ENCODE measurements at regions not wholly inside any gene's neighbourhood (a gene's known extent, or its start where the extent isn't known, plus 50 kb on each side); places are given as distances from the start of the nearest gene placed in this dataset.
"Not testable (repeated sequence)": the region's sequence is repeated elsewhere in the genome, so short reads cannot be mapped to it uniquely, and the experiment has no call there.

GRCh38 chr22:19603346-19603745 lies 79.1 kb upstream of the CLDN5 start:
- not testable (repeated sequence) for DNase-seq

DNA sequence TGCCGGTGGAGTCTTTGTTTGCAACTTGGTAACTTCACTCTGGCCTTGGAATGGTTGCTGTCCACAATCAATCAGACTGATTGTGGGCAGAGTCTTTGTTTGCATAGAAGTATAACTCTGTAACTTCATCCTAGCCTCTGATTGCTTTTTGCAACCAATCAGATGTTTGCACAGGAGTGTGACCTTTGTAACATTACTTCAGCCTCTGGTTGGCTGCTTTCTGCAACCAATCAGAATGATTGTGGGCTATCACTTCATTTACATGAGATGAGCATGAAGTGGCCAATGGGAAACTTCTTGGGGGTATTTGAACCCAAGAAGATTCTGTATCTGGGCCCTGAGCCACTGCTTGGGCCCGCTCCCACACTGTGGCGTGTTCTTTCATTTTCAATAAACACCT lies 79.6 kb upstream of the CLDN5 start:
- no peak for DNase-seq

DNA sequence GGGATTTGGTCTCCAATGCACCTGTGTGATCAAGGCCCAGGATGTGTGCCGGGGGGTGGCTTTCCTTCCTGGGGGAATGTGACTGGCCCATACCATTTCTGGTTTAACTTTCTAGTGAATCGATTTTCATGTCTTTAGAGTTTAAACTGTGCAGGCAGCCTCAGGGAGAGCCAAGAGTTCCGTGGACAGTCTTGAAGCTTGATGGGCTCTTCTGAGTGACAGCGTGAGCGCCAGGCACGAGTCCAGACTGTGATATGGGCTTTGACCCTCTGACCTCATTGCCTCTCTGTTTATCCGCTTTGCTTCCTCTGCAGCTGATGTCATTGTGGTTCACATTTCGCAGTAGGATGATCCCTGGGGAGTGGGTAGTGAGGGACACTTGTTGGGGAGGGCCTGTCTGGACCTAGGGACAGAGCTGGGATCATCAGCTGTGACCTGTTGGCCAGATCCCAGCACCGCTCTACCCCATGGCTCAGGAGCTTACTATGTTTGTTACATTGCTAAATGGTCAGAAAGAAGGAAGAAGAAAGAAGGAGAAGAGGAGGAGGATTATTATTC lies 80.6 kb upstream of the CLDN5 start:
- no peak for DNase-seq

DNA sequence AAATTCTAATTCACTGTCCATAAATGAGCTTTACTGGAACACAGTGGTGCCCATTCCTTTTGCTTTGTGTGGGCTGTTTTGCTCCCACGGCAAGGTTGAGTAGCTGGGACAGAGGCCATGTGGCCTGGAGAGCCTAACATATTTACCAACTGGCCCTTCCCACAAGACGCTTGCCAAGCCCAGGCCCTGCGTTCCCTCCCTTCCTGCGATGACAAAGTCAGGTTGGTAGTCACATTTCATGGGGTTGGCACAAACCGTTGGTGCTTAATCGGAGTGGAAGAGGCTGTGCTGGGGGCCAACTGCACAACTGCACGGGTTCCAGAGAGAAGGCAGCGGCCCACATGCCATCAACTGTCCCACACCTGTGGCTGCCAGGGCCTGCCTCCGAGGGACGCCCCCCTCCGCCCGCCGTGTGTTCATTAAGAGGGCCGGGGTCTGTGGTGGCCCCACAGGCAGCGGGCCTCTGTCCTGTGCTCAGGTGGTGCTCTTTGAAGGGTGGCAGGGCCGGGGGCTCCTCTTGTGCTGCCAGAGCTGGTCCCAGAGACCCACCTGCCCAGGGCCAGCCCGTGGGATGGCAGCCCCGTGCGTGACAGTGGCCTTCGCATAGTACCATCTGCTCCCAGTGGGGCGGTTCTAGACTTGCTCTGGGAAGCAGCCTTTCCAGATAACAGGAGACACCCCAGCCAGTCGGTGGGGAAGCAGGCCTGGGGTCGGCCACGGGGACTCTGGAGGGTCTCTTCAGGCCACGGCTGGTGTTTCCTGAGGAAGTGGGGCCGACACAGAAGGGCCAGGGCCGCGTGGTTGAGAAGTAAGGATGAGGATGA lies 81.5 kb upstream of the CLDN5 start:
- DNase-seq = no peak

- no peak for DNase-seq
These were observed 82.4 kb upstream of the CLDN5 start for GRCh38 chr22:19606332-19607191.

DNA sequence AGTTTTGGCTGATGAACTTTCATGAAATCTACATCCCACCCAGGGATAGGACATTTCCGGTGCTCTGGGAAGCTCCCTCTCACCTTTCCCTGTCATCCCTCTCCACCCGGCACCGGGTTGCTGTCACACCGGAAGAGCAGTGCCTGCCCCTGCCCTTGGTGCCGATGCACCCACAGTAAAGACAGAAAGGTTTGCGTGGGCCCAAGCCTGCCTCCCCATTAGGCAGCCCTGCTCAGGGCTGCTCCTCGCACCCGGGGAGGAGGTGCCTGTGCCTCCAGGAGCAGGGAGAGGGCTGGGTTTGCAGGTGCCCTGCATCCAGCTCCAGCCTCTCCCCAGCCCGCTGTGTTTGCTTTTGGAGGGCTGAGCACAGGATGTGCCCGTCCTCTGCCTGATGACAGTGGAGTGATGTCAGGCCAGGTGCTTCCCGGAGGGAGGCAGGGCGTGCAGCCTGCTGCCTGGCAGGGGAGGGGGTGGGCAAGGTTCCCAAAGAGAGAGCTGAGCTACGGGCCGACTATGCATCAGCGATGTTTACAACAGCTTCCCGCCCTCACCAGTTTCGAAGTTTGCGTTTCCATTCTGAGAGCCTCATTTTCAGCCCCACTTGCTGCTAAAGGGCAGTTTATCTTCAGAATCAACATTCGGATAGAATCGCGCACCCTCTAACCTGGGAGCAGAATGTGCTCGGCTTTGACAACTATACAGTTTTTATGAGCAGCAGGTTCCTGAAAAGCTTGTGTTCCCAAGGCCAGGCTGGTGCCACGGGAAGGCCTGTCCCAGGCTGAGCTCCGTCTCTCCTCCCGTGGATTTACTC lies 83.2 kb upstream of the CLDN5 start:
- peak; percentile 37 to 56 for DNase-seq

GRCh38 chr22:19608003-19608690 lies 83.9 kb upstream of the CLDN5 start:
- no peak for DNase-seq

- DNase-seq = not testable (repeated sequence)
These were observed 85.5 kb upstream of the CLDN5 start for GRCh38 chr22:19609753-19610152.

GRCh38 chr22:19610518-19611253 lies 86.5 kb upstream of the CLDN5 start:
- DNase-seq = peak in 1 of 2 donors; percentile 62

DNA sequence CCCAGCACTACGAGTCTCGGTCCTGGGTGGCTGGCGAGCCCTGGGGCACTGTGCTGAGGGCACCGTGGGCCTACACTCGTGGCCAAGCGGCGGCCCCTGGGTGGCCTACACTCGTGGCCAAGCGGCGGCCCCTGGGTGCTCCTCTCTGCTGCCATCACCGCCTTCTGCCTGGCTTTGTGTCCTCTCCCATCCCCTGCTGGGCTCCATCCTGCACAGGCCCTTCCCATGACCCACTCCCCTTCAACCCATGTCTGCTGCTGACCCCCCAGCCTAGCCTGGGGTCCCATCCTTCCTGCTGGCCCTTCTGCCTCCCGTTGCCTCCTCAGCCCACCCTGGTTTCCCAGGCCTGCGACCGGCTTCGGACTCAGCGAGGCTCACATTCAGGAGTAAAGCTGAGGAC lies 87.4 kb upstream of the CLDN5 start:
- DNase-seq = no peak

GRCh38 chr22:19612866-19613572 lies 88.8 kb upstream of the CLDN5 start:
- no peak for DNase-seq

GRCh38 chr22:19614536-19614863 lies 90.3 kb upstream of the CLDN5 start:
- no peak for DNase-seq

DNA sequence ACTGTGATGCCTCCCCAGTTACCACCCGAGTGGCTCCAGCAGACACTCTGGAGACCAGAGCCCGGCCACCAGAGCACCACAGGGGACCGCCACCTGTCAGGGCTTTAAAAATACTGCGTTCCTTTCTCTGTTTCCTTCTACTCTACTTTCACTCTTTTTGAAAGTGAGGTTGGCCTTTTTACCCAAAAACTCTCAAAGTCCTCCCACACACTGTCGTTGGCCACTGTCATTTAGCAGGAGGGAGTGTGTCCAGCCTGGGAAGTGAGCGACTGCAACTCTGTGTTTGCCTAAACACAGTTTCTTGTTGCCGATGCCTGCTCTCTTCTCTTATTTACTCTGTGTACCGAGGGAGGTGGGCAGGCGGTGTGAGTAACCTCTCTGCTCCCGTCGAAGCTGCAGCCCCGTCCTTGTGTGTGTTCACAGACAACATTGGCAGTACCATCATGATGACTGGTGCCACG lies 90.8 kb upstream of the CLDN5 start:
- no peak for DNase-seq

DNA sequence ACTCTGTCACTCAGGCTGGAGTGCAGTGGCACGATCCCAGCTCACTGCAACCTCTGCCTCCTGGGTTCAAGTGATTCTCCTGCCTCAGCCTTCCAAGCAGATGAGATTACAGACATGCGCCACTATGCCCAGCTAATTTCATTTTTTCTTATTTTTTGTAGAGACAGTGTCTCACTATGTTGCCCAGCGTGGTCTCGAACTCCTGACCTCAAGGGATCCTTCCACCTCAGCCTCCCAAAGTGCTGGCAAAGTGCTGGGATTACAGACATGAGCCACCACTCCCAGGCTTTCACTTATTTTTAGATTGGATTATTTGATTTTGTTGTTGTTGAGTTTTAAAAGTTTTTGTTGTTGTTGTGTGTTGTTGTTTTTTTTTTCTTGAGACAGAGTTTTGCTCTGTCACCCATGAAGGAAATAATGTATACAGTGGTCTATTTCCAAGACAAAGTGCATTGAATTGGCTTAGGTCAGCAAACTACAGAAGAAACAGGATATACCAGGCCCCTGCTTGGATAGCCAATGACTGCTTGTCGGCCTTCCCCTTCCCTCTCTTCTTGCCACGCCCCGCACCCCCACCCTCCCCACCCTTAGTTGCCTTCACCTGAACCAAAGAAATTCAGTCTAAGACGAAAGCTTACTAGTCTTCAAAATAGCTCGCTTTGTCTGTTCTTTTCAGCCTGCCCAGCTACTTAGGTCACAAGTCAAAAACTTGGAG lies 91.8 kb upstream of the CLDN5 start:
- no peak for DNase-seq

DNA sequence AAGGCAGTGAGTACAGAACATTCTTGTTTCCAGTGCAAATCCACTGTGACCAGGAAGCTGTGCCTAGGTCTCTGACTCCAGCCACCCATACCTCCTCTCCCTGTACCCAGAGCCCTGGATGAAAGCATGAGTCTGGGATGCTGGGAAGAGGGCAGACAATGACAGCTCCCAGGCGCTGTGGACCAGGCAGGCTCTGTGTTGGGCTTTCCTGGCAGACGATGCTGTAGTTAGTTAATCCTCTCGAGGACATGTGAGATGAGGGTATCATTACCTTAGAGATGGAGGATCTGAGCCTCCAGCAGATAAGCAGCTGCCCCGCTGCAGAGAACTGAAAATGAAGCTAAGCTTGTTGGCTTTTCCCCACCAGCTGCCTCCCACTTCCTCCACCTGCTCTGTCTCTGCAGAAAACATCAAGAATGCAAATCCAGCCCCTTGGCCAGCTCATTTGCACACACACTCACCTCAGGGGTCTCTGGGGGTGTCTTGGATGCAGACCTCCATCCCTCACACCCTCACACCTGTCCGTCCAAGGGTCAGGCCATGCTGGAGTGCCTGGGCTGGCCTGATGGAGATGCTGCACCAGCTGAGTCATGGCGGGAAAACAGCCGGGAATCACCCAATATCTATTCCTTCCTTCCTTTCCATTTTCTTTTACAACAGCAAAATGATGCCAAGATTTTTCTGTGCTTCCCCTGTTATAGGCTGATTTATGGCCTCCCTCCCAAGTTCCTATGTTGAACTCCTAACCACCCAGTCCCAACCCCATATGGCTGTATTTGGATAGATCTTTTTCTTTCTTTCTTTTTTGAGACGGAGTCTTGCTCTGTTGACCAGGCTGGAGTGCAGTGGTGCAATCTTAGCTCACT lies 94.9 kb upstream of the SEPTIN5 start:
- no peak for DNase-seq

- no peak for DNase-seq
These were observed 93.4 kb upstream of the SEPTIN5 start for GRCh38 chr22:19620742-19621371.

DNA sequence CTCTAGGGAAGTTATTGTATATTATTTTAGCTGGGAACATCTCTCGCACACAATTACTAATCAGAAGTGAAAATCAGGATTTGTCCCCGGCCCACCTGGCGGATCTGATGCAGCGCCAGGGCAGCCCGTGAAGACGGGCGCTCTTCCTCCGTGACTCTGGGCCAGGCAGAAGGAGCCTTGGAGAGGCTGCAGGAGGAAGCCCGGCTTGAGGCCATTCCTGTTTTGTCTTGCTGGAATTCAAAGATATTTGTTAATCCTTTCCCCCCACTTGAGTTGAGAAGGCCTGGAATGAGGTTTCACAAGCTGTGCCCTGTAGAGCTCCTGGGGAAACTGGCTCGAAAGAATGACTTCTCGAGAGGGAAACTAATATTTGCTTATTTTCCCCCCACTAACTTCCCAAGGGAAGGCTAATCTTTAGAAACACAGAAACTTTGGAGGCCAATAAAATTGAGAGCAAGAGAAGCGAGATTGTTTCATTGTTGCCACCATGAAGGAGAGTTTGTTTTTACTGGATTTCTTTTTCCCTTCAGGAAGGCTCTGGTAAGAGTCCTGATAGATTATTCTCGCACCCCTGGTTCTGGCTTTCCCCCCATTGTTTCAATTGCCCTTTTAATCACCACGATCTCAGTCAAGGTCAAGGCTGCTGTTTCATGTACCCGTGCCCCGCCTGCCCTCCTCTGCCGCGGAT lies 92.8 kb upstream of the SEPTIN5 start:
- no peak for DNase-seq

GRCh38 chr22:19622061-19622441 lies 92.3 kb upstream of the SEPTIN5 start:
- no peak for DNase-seq

All from stimulated activated CD4-positive, alpha-beta T cell treated with anti-CD3 and anti-CD28 coated beads, Interleukin-2, amount 100 ng/mL, for 24 hours (primary cell).